Epithelial cell of proximal tubule (primary cell): ENCODE measurements at regions not wholly inside any gene's neighbourhood (a gene's known extent, or its start where the extent isn't known, plus 50 kb on each side); places are given as distances from the start of the nearest gene placed in this dataset.

Source experiments
- DNase-seq: peaks from one replicate; pipeline ENCODE4 v3.0.0-alpha.2; 2011; ENCODE audit warnings: low read depth
- H3K4me3 ChIP-seq: 2 replicates; pipeline ENCODE4 v1.5.1; 2011; ENCODE audit warnings: low read depth, mild to moderate bottlenecking, low read length
- TF ChIP-seq, protein P1 (sequence below): conservative IDR thresholded peaks from 2 replicates; pipeline ENCODE4 v1.5.1; 2012; ENCODE audit warnings: low read depth, mild to moderate bottlenecking, low read length

GRCh38 chr2:226215902-226216503, 583.6 kb downstream of the IRS1 start:
- TF ChIP-seq, protein P1, sequence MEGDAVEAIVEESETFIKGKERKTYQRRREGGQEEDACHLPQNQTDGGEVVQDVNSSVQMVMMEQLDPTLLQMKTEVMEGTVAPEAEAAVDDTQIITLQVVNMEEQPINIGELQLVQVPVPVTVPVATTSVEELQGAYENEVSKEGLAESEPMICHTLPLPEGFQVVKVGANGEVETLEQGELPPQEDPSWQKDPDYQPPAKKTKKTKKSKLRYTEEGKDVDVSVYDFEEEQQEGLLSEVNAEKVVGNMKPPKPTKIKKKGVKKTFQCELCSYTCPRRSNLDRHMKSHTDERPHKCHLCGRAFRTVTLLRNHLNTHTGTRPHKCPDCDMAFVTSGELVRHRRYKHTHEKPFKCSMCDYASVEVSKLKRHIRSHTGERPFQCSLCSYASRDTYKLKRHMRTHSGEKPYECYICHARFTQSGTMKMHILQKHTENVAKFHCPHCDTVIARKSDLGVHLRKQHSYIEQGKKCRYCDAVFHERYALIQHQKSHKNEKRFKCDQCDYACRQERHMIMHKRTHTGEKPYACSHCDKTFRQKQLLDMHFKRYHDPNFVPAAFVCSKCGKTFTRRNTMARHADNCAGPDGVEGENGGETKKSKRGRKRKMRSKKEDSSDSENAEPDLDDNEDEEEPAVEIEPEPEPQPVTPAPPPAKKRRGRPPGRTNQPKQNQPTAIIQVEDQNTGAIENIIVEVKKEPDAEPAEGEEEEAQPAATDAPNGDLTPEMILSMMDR = peak; percentile 95
- DNase-seq = no peak
- H3K4me3 ChIP-seq = no peak overlapping the region

DNA sequence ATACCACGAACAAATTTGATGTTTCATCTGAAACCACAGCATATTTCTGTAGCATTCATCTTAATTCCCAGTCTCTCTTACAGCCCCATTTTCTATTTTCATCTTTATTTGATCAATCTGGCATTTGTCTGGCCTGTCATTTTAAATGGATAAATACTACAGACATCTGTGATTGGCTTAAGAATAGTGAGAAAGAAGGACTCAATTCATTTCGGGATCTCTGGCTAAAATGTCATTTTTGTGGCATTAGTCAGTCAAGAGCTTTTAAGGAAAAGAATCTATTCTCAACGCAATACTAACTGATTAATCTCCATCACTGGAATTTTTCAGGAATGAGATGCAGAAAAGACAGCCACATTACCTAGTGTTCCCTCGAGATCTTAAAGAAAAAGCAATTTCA, 585.9 kb downstream of the IRS1 start:
- no peak overlapping the region for H3K4me3 ChIP-seq
- TF ChIP-seq, protein P1 = no peak
- DNase-seq = peak; percentile 51

DNA sequence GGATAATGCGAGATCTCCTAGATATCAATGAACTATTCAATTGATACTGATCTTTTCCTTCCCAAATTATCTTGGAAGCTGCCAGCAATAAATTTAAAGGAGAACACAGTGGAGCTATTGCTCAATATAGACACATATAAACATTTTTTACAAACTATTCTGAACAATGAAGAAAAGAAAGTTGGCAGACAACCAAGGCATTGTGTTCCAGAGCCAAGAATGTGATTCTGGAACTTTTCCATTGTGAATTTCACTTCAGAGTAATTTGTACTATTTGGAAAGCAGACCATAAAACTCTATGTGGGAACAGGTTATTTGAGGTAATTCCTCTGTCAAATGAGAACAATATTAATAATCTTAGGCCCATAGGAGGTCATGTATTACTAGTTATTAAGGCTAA, 588.2 kb downstream of the IRS1 start:
- no peak overlapping the region for H3K4me3 ChIP-seq
- peak; percentile 64 for DNase-seq
- TF ChIP-seq, protein P1 = no peak

DNA sequence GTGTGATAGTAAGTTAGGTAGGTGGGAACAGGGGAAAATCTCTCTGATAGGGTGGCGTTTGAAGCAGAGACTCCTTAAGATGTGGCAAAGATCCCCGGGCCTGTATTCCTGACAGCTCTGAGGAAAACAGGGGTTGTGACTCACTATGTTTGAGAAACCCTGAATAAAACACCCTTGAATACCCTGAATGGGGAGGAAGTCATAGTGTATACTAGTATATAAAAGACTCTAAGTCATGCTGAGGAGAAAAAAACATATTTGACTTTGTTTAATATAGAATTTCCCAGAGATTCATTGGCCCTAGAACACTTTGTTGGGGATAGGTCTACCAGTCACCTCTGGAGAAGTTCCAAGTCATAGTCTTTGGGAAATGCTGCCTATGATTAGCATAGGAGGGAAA, 590.9 kb downstream of the IRS1 start:
- TF ChIP-seq, protein P1 = no peak
- H3K4me3 ChIP-seq = no peak overlapping the region
- no peak for DNase-seq

DNA sequence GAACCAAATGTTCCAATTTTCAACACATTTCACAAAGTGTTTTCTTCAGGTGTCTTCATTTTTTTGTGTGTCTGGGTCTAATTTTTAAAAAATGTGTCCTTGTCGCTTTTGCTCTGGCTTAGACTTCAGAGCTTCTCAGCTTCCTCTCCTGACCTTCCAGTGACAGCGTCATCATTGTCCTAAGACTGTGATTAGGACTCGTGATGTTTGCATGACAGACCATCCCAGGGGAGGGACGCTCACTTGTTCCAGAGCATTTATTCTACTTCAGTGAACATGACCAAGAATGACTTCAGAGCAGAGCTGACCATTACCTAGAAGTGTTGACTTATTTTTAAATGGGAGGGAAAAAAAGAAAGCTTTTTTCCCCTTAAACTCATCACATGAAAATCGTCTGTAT, 591.9 kb downstream of the IRS1 start:
- TF ChIP-seq, protein P1 = no peak
- no peak overlapping the region for H3K4me3 ChIP-seq
- DNase-seq = no peak

GRCh38 chr2:226199555-226199954, 600.1 kb downstream of the IRS1 start:
- TF ChIP-seq, protein P1 = no peak

DNA sequence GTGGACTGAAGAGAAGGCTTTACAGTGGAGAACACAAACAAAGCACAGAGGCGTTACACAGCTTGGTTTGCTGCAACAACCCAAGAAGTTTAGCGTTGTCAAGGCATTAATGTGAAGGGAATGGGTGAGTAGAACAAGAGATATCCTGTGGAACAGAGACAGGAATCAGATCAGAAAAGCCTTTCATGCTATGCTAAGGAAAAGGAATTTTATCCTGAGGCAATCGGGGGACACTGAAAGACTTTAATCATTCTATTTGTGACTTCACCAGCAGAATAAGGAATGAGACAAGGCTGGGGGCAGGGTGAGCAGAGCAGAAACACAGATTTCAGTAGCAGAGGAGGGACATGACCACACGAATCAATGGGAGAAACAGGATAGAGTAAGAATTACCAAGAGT, 600.7 kb downstream of the IRS1 start:
- TF ChIP-seq, protein P1 = no peak
- DNase-seq = no peak
- H3K4me3 ChIP-seq = no peak overlapping the region

More at GRCh38 chr2:226199555-226199954, 600.1 kb downstream of the IRS1 start:
- DNase-seq = no peak
- H3K4me3 ChIP-seq = no peak overlapping the region
